ENCODE measurements at regions not wholly inside any gene's neighbourhood (a gene's known extent, or its start where the extent isn't known, plus 50 kb on each side); places are given as distances from the start of the nearest gene placed in this dataset.

GRCh38 chr16:82265809-82266208, 95.8 kb upstream of the MPHOSPH6 start:
- TF ChIP-seq PATZ1 (CRISPR knock-in tag; IDR thresholded peaks at IDR 0.05; ENCODE audit: borderline replicate concordance) (no peak), ZNF175 (CRISPR knock-in tag; IDR thresholded peaks at IDR 0.05; ENCODE audit: low read depth) (no peak), ZBED1 (IDR thresholded peaks at IDR 0.05) (no peak)
- TF ChIP-seq, protein P1, sequence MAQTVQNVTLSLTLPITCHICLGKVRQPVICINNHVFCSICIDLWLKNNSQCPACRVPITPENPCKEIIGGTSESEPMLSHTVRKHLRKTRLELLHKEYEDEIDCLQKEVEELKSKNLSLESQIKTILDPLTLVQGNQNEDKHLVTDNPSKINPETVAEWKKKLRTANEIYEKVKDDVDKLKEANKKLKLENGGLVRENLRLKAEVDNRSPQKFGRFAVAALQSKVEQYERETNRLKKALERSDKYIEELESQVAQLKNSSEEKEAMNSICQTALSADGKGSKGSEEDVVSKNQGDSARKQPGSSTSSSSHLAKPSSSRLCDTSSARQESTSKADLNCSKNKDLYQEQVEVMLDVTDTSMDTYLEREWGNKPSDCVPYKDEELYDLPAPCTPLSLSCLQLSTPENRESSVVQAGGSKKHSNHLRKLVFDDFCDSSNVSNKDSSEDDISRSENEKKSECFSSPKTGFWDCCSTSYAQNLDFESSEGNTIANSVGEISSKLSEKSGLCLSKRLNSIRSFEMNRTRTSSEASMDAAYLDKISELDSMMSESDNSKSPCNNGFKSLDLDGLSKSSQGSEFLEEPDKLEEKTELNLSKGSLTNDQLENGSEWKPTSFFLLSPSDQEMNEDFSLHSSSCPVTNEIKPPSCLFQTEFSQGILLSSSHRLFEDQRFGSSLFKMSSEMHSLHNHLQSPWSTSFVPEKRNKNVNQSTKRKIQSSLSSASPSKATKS (CRISPR knock-in tag; IDR thresholded peaks at IDR 0.05), result no peak
- TF ChIP-seq, protein P2, sequence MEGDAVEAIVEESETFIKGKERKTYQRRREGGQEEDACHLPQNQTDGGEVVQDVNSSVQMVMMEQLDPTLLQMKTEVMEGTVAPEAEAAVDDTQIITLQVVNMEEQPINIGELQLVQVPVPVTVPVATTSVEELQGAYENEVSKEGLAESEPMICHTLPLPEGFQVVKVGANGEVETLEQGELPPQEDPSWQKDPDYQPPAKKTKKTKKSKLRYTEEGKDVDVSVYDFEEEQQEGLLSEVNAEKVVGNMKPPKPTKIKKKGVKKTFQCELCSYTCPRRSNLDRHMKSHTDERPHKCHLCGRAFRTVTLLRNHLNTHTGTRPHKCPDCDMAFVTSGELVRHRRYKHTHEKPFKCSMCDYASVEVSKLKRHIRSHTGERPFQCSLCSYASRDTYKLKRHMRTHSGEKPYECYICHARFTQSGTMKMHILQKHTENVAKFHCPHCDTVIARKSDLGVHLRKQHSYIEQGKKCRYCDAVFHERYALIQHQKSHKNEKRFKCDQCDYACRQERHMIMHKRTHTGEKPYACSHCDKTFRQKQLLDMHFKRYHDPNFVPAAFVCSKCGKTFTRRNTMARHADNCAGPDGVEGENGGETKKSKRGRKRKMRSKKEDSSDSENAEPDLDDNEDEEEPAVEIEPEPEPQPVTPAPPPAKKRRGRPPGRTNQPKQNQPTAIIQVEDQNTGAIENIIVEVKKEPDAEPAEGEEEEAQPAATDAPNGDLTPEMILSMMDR (IDR thresholded peaks at IDR 0.05 in 2 of 3, conservative IDR thresholded peaks at IDR 0.05 in 1 of 3; ENCODE audit: insufficient read depth in 2 of 3, low read depth in 1 of 3, low read length in 3 of 3), result no peak

Data from K562 (cell line).